Stimulated activated CD8-positive, alpha-beta memory T cell treated with anti-CD3 and anti-CD28 coated beads, Interleukin-7, amount 100 ng/mL, for 24 hours (primary cell): ENCODE measurements at regions not wholly inside any gene's neighbourhood (a gene's known extent, or its start where the extent isn't known, plus 50 kb on each side); places are given as distances from the start of the nearest gene placed in this dataset.

Experiments used
- DNase-seq: peaks from one replicate; pipeline ENCODE4 v3.0.0-alpha.2; 2020; ENCODE audit warnings: low read depth

DNA sequence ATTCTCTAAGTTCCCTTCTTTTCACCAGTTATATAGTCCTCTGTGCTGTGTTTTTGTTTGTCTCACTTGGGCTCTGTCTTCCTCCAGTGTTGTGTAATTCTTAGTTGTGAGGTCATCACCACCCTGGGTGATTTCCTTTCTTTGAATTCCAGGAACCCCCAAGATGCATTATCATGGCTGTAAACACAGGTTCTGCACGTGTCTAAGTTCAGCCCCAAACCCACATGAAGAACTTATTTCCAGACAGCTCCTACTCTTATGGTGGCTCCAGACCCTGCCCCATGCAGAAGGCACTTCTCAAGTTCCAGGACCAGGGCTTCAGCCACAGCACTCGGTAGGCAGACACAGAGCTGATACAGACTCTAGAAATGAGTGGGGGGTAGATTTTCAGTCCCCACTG lies 560.5 kb downstream of the BCL11B start:
- DNase-seq = no peak

DNA sequence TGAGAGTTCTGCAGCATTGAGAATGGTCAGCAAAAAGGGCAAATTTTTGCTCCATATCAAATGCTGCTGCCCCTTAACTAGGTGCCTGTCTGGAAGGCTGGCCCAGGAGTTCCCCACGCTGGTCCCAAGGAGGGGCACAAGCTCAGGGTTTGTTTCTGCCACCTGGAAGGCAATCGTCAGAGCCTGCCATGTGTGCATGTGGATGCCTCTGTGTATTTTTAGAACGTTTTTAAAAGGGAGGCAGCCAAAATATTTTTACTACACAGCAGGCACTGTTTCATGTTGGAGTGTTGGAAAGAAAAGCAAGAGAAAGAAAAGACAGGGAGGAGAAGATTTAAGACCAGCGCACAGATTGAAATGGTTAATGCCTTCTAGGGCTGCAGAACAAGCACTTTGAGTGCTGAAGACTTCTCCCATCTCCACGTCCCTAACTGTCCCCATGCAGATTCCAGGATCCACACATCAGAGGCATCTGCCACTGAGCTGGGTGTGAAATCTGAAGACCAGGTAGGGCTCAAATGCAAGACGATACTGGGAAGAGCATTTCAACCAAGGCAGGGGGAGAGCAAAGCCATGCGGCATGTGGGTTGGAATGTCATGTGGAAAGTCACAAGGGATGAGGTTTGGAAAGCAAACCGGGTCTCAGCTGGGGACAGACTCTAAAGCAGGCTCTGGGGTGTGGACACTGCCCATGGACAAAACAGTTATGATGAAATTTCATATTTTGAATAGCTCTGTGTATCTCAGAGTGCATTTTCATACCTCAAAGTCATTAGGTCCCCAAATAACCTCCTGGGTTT lies 557.2 kb downstream of the BCL11B start:
- no peak for DNase-seq

DNA sequence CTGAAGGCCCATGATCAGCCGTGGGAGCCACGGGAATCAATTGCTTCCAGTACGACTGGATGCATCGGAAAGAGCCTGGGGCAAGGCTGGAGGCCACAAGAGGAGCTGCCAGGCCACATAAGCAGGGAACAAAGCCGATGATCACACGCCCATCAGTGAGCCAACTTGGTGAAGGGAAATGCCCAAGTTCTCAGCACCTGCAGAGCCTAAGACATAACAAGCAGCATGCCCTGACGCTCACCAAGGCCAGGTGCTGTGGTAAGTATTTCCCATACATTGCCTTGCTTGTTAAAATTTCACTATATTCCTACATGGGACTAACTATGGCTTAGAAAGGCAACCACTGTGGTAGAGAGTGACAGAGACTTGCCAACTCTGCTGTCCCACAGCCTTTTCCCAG lies 555.9 kb downstream of the BCL11B start:
- no peak for DNase-seq

DNA sequence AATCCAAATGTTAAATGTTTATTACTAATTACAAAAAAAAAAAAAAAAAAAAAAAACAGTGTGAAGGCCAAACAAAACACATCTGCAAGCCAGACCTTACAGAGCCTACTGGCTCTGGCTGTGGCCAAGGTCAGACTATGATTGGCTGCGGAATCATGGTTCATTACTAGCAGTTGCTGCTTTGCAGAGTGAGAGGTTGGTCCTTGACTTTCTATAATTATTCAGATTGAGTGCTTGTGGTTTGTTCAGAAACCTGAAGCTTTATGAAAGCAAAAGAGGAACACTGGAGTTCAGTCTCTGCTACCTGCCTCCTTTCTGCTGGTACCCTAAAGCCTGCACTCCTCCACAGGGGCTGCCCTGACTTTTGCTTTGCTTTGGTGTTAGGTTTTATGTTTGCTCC lies 550.9 kb downstream of the BCL11B start:
- no peak for DNase-seq

DNA sequence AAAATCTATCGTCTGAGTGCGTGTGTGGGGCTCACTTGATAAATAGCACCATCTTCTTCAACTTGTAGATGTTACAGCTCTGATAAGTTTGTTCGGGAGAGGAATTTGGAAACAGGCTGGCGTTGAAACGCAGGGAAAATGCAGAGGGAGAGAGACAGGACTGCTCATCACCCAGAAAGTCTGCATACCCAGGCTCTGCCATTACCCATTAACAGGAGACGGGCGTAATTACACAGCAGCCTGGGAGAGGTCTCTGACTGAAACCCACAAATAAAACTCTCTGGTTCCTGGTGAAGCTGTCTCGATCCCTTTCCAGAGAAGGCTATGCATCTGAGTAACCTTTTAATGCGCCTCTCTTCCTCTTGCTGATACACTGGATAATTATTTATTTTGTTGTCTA lies 547.3 kb downstream of the BCL11B start:
- no peak for DNase-seq

DNA sequence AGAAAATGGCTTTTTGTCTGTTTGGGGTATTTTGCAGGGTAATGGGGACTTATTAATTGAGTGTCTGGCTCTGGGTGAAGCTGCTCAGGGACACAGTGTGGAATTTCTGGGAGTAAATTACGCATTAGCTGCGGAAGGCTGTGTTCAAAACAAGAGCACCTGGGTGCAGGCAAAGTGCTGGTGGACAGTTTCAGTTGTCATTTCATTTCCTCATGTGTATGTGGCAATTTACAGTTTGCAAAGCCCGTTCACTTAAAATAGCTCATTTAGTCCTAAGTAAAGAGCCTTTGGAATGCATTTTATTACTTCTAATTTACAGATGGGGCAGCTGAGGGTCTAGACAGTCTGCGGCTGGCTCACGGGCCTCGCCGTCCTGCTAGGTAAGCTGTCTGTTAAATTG lies 546.8 kb downstream of the BCL11B start:
- DNase-seq = no peak

DNA sequence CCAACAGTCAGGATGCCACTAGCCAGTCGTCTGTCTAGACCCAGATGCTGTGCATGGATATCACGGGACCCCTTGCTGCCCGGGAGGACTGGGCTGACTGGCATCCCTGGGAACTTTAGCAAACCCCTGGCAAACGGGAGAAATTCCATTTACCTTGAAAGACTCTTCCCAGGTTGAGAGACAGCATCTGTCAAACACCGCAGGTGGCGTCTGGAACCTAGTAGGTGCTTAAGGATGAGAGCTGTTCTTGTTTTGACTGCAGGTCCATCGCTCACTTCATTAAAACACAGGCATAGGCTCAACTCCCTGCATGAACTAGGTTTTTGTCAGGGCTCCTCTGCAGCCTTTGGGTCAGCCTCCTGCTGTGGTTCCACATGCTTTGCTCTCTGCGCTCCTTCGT lies 546.3 kb downstream of the BCL11B start:
- DNase-seq = no peak

DNA sequence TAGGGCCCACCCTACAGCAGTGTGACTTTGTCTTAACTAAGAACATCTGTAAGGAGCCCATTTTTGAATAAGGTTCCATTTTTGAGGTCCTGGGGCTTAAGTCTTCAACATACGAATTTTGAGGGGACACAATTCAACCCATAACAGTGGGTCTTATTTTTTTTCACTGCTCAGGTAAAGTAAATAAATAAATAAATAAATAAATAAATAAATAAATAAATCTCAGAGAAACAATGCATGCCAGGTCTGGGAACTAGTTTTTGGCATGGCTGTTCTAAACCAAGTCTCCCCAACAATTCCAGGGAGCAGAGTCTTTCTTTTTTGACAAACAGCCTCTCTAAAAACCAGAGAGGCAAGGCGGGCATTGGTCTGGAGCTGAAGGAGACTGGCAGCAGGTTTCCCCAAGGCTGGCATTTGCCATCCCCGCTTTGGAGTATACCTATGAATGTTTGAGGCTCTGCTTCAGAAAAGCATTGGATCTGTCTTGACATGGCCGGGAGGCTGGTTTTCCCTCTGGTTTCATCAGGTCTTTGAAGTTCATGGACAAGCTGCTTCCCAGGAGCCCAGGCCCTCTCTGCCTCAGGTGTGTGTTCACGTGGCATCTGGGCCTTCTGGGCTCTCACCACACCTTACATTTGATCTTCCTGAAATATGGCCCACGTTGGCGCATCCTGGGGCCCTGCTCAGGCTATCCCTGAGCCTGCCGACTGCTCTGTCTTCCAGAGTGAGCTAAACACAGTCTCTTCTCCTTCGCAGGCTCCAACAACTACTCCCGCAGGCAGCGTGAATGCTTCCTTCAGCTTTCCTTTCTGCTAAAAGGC lies 545.2 kb downstream of the BCL11B start:
- DNase-seq = no peak

DNA sequence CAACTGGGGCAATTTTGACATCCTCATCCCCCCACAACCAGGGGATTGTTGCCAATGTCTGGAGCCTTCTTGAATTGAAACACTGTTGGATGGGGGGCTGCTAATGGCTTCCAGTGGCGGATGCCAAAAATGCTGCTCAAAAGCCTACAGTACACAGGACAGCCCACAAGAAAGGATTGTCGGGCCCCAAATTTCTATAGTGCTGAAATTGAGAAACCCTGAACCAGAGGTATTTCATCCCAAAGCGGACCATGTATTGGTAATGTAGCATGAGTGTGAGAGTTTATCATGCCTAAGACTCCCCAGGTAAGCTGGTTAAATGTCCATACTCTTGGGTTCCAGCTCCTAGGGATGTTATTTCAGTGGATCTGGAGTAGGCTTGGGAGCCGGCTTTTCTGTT lies 544.0 kb downstream of the BCL11B start:
- no peak for DNase-seq

DNA sequence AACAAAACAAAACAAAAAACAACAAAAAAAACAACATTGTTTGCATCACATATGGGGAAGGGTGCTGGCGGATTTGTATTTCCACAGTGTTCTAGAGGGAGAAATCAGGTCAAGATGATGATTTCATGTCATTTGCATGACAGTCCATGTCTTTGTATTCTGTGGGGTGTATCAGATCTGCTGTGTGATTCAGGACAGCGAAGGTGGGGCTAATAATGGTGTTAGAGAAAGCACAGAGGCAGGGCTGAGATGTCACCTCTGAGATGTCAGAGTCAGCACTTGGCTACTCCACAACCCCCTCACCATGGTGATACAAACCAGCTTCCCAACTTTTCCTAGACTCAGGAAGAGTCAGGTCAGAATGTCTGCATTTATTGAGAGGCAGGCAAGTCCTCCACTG lies 543.2 kb downstream of the BCL11B start:
- DNase-seq = no peak

DNA sequence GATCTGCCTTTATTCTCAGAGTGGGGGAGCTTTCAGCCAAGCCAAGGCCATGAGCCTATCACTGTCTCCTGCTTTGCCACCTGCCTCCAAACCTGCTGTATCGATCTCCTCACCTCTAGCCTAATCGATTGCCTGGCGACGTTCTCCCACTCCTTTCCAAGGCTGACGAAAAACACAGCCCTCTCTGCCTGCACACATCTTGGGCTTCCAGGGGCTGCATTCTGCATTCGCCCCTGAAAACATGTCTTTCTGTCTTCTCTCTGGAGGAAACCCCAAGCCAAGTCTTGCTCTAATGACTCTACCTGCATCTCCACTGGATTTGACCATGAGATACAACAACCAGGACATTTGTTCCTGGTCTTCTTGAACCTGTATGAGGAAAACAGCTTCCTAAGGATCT lies 540.7 kb downstream of the BCL11B start:
- DNase-seq = no peak

DNA sequence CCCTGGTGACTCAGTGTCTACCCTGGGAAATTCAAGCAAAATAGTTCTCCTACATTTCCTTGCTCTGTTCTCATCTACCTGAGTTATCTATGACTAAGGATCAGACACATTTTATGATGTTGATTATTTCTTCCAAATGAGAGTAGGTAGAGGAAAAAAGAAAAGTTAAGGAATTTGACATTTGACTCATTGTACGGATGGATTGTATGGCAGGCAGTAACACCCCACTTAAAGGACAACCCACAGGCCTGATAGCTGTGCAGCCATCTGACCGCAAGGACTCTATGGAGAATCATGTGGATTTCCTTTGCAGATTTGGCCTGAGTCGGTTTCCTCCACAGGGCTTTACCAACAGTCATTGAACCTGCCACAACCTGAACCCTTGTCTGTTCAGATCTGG lies 540.3 kb downstream of the BCL11B start:
- DNase-seq = no peak

DNA sequence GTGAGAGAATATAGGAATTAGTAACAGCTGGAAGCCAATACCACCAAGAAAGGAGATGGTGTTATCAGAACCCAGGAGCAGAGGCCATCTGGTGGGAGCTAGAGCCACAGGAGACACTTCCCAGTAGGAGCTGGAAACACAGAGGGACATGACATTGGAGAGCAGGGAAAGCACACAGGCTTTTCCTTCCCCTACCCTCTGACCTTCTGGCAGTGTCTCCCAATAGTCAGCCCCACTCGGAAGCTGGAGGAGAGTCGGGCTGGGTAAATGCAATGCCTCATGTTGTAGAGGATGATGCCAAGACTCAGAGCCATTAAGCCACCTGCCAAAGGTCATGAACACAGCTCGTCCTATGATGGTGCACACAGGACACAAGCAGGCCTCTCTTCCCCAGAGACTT lies 538.5 kb downstream of the BCL11B start:
- DNase-seq = no peak

DNA sequence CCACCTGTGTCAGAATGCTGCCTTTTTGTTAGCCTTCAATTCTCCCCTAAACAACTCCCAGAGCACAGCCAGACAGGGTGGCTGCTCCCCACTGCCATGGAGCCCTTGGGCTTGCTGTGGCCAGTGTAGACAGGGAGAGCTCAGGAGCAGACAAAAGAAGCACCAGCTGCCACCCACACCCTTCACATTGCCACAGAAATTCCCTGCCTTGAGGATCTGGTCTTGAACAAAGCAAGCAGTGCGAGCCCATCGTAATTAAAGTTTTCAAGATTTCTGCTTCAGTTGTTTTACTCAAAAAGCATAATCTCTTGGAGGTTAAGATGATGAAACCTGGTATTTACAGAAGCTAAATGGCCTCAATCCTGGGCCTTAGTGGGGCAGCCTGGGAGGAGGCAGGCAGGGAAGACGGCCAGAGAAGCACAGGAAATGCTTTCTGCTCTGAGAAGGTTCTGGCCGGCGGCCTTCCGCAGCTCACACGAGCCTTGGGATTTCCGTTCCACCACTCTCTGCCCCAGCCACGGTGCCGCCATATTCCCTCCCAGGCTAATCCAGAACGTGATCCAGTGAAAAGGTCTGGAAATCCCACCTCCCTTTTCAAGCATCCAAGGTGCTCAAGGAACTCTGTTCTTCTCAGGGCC lies 535.2 kb downstream of the BCL11B start:
- DNase-seq = no peak

DNA sequence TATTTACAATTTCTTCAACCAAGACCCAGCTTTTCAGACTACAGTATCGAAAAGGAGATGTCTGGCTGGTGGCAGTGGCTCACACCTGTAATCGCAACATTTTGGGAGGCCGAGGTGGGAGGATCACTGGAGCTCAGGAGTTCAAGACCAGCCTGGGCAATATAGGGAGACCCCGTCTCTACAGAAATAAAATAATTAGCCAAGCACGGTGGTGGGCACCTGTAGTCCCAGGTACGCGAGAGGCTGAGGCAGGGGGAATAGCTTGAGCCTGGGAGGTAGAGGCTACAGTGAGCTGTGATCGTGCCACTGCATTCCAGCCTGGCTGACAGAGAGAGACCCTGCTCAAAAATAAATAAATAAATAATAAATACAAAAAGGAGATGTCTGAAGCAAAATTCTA lies 530.5 kb downstream of the BCL11B start:
- DNase-seq = no peak

DNA sequence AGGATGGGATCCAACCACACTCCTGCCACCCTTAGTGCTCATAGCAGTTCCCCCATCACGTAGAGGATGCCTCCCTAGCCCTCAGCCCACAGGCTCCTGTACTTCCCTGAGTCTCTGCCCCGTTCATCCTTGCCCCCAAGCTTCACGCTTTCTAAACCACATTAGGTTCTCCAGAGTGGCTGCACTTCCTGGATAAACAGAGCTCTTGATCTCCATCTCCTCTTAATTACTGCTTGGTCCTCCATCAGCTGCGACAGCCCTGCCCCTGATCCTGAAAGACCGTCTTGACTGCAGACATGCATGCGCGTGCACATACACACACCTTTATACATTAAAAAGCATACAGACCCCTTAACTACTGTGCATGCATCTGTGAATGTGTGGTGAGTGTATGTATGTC lies 530.0 kb downstream of the BCL11B start:
- no peak for DNase-seq

DNA sequence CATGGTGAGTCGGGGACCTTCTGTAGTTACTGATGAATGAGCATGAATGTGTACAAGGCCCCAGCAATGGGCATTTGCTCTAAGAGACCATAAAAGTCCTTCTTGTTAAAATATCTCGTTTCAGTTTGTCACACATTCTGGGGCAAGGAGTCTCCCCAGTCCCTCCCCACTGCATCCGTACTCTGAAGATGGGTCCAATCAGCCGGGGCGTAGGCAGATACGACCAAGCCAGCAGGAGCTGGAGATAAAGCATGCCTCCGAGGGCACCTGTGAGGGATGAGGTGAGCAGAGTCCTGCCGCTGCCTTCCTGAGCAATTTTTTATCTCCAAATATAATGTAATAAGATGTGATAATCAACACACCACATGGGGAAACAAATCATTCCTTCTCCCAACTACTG lies 528.5 kb downstream of the BCL11B start:
- DNase-seq = no peak

DNA sequence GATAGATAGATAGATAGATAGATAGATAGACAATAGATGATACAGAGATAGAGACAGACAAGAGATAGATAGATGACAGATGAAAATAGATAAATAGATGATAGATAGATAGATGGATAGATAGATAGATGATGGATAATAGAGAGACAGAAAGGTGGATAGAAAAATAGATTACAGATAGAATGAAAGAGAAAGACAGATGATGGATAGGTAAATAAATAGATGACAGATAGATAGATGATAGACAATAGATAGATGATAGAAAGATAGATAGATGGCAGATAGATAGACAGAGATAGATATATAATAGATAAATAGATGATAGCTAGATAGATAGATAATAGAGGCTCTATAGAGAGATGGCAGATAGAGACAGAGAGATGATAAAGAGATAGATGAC lies 523.0 kb downstream of the BCL11B start:
- DNase-seq = no peak

DNA sequence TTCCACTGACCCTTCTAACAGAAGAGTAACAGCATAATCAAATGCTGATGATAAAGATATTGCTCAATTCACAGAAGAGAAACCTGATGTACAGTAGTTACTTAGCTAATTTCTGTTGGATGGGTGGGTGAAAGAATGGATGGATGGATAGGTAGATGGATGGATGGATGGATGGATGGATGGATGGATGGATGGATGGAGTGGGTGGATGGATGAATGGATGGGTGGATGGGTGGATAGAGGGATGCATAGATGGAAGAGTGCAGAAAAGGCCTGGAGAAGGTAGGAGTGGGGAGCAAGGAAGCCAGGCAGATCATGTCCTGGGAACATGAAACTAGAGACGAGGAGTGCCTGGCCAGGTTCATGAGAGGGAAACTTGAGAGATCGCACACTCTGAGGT lies 520.9 kb downstream of the BCL11B start:
- DNase-seq = no peak

DNA sequence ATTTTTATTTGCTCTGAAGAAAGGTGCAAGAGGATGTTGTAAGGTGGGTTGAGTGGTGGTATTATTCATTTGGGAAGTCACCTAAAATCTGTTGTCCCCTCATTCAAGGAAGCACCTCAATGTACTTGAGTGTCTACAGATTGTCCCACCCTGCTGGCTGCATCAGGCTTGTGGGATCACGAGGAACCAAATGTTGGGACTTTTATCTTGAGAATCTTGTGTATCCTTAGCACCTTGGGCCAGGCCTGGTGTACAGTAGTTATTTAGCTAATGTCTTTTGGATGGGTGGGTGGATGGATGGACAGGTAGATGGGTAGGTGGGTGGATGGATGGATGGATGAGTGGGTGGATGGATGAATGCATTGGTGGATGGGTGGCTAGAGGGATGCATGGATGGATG lies 519.3 kb downstream of the BCL11B start:
- no peak for DNase-seq

DNA sequence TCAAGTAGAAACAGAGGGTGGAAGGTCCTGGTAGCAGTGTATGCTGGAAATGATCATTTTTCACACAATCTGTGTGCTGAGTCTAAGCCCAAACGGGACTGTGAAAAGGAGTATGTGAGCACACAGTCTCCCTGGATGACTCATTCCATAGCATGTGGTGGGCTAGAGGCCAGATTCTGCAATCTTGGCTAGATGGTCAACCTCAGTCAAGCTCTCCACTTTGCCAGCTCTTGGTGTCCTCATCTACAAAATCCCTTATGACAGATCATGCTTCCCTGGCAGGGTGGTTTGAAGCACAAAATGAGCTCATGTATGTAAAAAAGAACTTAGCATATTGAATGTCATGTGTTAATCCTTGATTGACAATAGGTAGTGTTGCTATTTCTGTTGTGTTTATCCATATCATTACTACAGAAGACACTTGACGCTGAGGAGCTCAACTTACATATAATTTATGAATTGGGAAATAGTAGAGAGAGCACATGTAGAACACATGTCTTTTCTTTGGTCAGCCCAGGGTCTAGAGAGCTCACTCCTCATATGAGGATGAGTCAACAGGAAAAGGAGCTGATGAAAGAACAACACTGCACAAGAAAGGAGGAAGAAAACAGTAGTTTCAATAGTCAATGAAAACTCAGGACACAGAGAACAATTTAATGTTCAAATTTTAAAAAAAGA lies 517.5 kb downstream of the BCL11B start:
- DNase-seq = no peak

DNA sequence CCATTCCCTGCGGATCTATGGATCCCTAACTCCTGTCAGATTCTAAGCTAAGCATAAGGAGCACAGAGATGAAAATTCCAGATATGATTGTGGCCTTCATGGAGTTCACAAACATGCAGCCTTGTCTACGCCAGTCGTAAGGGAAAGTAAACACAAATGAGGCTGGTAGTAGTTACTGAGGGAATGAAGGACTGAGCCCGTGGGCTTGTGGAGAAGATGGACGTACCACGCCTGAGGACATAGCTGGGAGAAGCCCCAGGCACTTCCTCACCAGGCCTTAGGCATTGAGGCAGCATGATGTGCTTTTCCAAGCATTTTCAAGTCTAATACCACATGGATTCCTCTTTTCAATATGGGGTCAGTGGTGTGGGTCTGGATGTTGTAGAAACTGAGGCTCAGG lies 515.2 kb downstream of the BCL11B start:
- no peak for DNase-seq

DNA sequence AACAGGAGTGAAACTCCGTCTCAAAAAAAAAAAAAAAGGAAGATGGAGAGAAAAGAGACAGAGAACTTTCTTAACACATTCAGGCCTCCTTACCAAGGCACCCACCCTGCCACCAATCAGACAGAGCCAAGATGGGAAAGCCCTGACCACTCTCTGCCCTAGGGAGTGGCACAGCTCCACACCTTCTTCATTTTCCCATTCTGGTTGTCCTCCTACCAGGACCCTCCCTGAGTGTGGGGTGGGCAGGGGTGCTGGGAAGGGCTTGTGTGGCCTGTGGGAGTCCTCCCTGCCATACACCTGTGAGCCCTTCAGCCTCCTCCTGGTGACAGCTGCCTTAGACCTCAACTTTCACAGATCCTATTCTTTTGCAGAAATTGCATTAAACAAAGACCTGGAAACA lies 513.6 kb downstream of the BCL11B start:
- no peak for DNase-seq
